SH-SY5Y (cell line): ENCODE measurements at regions not wholly inside any gene's neighbourhood (a gene's known extent, or its start where the extent isn't known, plus 50 kb on each side); places are given as distances from the start of the nearest gene placed in this dataset.

ENCODE experiments used
- GATA2 ChIP-seq: IDR thresholded peaks from 2 replicates; pipeline ENCODE4 v1.6.1; 2011; ENCODE audit warnings: mild to moderate bottlenecking, low read depth, low read length
- GATA3 ChIP-seq: IDR thresholded peaks from 2 replicates; pipeline ENCODE4 v1.6.1; 2011; ENCODE audit warnings: low read depth, mild to moderate bottlenecking, low read length, moderate library complexity

GRCh38 chr2:62398356-62398755 is 107.6 kb downstream of the TMEM17 start:
- TF ChIP-seq GATA3 (no peak), GATA2 (no peak)

DNA sequence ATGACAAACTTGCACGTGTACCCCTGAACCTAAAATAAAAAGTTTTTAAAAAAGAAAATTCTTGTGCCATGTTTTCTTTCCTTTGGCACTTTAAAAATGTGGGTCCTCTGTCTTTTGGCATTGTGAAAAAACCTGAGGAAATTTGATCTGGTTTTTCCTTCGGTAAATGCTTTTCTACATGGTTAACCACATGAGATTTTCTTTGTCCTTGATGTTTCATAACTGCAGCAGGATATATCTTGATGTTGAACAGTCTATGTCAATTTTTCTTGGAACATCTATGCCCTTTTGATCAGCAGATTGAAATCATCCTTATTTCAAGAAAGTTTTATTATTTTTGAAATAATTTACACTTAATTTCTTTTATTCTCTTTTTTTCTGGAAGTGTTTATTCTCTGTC is 109.1 kb downstream of the TMEM17 start:
- TF ChIP-seq GATA2 (no peak), GATA3 (no peak)

DNA sequence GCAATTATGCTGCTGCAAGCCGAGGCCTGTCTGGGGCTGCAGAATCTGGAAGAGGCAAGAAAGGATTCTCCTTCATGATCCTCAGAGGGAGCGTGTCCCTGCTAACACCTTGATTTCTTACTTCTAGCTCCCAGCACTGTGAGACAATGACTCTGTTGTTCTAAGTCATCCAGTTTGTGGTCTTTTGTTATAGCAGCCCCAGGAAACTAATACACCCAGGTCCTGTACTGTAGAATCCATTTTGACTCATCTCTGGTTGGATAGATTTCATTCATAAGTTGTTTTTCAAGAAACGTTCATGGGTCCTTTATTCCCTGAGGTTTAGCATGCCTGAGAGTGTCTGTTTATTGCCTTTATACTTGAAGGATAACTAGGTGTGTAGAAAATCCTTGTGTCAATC is 112.7 kb downstream of the TMEM17 start:
- TF ChIP-seq GATA3 (no peak), GATA2 (no peak)

- TF ChIP-seq GATA3: no peak
- TF ChIP-seq GATA2: no peak
Observed at GRCh38 chr2:62391696-62392095, 114.3 kb downstream of the TMEM17 start.

DNA sequence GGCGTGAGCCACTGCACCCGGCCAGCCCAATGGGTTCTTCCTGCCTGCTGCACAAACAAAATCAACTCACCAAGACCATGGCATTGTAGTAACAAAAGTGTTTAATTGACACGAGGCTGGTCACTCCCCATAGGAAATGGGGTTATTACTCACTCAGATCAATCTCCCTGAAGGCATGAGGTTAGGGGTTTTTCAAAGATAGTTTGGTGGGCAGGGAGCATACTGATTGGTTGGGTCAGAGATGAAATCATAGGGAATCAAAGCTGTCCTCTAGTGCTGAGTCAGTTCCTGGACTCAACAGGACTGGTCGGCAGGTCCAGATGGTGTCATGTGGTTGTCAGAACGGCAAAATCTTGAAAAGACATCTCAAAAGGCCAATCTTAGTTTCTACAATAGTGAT is 122.1 kb downstream of the TMEM17 start:
- TF ChIP-seq GATA2 (no peak), GATA3 (no peak)

DNA sequence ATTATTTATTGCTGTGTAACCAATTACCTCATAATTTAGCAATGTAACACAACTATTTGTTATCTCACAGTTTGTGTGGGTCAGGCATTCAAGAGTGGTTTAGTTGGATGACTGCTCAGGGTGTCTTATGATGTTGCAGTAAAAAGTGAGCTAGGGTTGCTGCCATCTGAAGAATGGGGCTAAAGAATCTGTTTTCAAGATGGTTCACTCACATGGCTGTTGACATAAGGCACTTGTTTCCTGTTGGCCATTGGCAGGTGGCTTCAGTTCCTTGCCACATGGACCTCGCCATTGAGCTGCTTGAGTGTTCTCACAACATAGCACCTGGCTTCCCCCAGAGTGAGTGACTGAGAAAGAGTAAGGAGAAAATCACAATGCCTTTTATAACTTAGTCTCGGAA is 123.2 kb downstream of the TMEM17 start:
- TF ChIP-seq GATA2 (no peak), GATA3 (no peak)

GRCh38 chr2:62382122-62382521 is 123.9 kb downstream of the TMEM17 start:
- TF ChIP-seq GATA2: no peak
- TF ChIP-seq GATA3: no peak

- TF ChIP-seq GATA3 (no peak), GATA2 (no peak)
Observed at GRCh38 chr2:62381656-62382055, 124.3 kb downstream of the TMEM17 start.

DNA sequence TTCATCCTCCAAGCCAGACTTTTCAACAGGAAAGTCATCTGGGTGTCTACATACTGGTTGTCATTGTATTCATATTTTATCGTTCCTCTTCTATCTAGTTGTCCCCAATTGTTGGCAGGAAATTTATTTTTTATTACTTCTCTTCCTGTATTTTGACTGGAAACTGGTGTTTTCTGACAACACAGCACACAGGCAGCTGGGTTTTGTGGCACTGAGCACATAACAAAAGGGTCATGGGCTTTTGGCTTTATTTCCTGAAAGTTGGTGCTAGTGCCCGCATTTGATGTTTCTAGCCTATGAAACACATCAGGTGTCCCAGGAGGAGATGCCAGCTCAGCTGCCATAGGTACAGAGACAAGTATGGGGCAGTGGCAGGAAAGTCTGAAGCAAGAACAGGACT is 126.4 kb downstream of the TMEM17 start:
- no peak for TF ChIP-seq GATA2
- no peak for TF ChIP-seq GATA3

- TF ChIP-seq GATA2: no peak
- no peak for TF ChIP-seq GATA3
Observed at GRCh38 chr2:62375113-62375420, 130.9 kb downstream of the TMEM17 start.

GRCh38 chr2:62374301-62375112 is 131.5 kb downstream of the TMEM17 start:
- TF ChIP-seq GATA2 (no peak), GATA3 (no peak)

DNA sequence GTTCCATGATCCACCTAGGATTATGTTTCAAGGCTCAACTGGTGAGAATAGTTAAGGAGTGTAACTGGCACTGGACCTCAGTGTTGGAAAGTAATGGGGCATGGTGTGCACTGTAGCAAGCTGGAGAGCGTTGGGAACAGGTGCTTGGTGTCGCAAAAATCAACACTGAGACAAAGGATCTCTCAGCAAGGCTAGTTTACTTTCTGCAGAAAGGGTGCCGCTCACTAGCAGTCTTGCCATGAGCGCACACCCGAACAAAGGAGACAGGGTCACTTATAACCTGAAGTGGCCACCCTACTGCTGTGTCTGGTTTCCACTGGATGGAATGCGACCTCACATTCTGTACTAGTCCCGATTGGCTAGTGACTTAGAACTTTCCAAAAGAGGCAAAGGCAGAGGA is 133.2 kb downstream of the TMEM17 start:
- TF ChIP-seq GATA2: no peak
- TF ChIP-seq GATA3: no peak

GRCh38 chr2:62370321-62371250 is 135.4 kb downstream of the TMEM17 start:
- no peak for TF ChIP-seq GATA3

DNA sequence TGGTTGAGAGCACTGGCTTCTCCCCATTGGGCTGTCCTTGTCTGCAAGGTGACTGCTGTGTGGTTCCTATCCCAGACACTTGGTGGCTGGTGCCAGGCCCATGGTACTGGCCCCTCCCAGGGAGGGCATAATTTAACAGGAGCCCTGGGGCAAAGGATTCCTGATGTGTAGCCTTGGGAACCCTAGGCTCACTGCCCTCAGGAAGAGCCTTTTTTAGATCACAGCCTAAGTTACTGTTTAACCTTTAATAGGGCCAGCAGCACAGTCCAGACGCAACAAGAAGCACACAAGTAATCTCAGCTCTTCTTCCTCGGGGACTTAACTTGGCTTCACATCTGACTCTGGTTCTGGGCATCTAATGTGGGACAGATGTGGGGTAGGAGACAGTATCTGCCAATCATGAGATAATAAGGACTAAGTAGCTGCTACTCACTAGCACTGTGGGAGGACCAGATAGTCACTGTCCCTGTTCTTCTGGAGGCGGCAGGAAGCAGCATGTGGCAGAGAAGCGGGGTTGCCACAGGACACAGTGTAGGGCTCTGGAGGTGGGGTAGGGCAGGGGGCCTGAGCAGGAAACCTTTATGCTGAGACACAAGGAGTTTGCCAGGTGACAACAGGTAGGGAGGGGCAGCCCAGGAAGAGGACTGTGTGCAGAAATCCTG is 136.3 kb downstream of the TMEM17 start:
- no peak for TF ChIP-seq GATA3
